ENCODE measurements at regions not wholly inside any gene's neighbourhood (a gene's known extent, or its start where the extent isn't known, plus 50 kb on each side); places are given as distances from the start of the nearest gene placed in this dataset.

DNA sequence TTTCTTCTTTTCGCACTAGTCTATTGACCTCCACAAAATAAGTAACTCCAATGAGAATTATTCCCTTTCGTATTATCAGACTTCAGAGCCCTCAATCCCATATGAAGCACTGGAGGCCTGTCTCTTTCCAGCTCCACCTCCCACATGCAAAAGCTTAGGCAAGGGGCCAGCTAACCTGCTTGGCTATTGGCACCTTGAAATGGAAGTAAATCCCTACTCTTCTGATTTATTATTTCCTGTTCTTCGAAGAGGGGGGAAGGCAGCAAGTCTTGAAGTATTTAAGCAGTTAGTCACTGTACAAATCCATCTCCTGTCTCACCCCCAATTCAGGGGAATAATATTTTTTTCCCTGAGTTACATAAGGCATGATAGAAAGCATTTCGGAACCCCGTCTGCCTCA lies 577.8 kb downstream of the MAFB start:
- Histone ChIP-seq H3K4ac (replicated peaks; ENCODE audit: insufficient read length, low read depth, low read length) (no peak overlapping the region), H3K27ac (ENCODE audit: low read depth, low read length) (no peak overlapping the region), H3K79me1 (ENCODE audit: low read depth, low read length) (no peaks in the 10 kb centered on the region; the same call in 1 of the 2 replicates), H4K5ac (ENCODE audit: insufficient read length, low read depth, low read length) (no peak overlapping the region), H3K4me3 (ENCODE audit: extremely low read depth in 1 of 4, insufficient read depth in 2 of 4, low read depth in 3 of 4, low read length in 4 of 4) (no peak overlapping the region), H2BK20ac (ENCODE audit: low read length) (no peak overlapping the region), H2BK15ac (ENCODE audit: low read length) (no peak overlapping the region), H4K91ac (replicated peaks; ENCODE audit: insufficient read length, low read length) (no peak overlapping the region), H3K23ac (ENCODE audit: insufficient read length) (no peak overlapping the region), H3K14ac (ENCODE audit: insufficient read length) (no peak overlapping the region), H4K20me1 (replicated peaks in 1 of 2; ENCODE audit: control insufficient read depth in 1 of 2, insufficient read depth in 2 of 2, low read length in 2 of 2) (no peaks in the 10 kb centered on the region), H3K18ac (ENCODE audit: extremely low read depth, low read length) (no peak overlapping the region), H2AK5ac (ENCODE audit: low read depth, low read length) (no peak overlapping the region), H3K36me3 (ENCODE audit: control insufficient read depth in 2 of 4, insufficient read depth in 4 of 4, low read length in 3 of 4) (no peaks in the 10 kb centered on the region), H2BK120ac (replicated peaks; ENCODE audit: low read depth, low read length) (no peak overlapping the region), H4K8ac (ENCODE audit: extremely low read depth, insufficient read depth, low read length) (no peak overlapping the region), H3K27me3 (replicated peaks in 1 of 4; ENCODE audit: control insufficient read depth in 3 of 4, extremely low read depth in 1 of 4, insufficient read depth in 3 of 4, low read length in 3 of 4) (no peaks in the 10 kb centered on the region), H3K4me1 (replicated peaks in 1 of 4; ENCODE audit: control insufficient read depth in 3 of 4, insufficient read depth in 4 of 4, low read length in 3 of 4) (no peaks in the 10 kb centered on the region), H2BK12ac (ENCODE audit: low read depth, low read length) (no peak overlapping the region), H3K79me2 (ENCODE audit: control insufficient read depth in 1 of 2, insufficient read depth in 2 of 2, low read length in 2 of 2) (no peaks in the 10 kb centered on the region), H3K56ac (replicated peaks; ENCODE audit: insufficient read length, low read depth, low read length) (no peak overlapping the region), H3K4me2 (ENCODE audit: insufficient read depth in 1 of 2, low read depth in 2 of 2, low read length in 2 of 2) (no peak overlapping the region), H3K23me2 (ENCODE audit: low read depth, low read length) (0 out of 2 replicates have a peak, but pooled peaks cover 2% of the 10 kb centered on the region), H2BK5ac (ENCODE audit: low read depth, low read length) (no peak overlapping the region), H2AFZ (ENCODE audit: low read length) (no peak overlapping the region), H3K9me3 (ENCODE audit: insufficient read depth in 2 of 2, low read depth in 1 of 2, low read length in 1 of 2) (no peaks in the 10 kb centered on the region), H3K9ac (replicated peaks in 1 of 4; ENCODE audit: extremely low read depth in 1 of 4, low read depth in 3 of 4, low read length in 3 of 4) (no peak overlapping the region)
- WGBS, 2 experiments (ENCODE audit: extremely low coverage in 1 of 2, insufficient coverage in 1 of 2, insufficient read length in 1 of 2, insufficient replicate concordance in 2 of 2, low coverage in 1 of 2, low lambda C conversion rate in 2 of 2, missing lambda C conversion rate in 1 of 2): 97% methylated on average over 5 of the region's 5 CpGs; no CpG with 5 or more reads in 1 of the 2 experiments
- no peak for FAIRE-seq
- DNase-seq (ENCODE audit: low read depth in 1 of 2, low spot score in 2 of 2): no peak
- POLR2A ChIA-PET (ENCODE audit: partially characterized antibody): no interaction called here
- CTCF ChIA-PET (ENCODE audit: partially characterized antibody): interaction anchor here (0.6 to 1.8 kb wide), 3 partner anchors 12 to 77 kb away, joined by 3 to 4 read pairs (median 3); no protein-coding TSS in a partner anchor
- no peak for TF ChIP-seq PHF8 (conservative IDR thresholded peaks at IDR 0.05; ENCODE audit: low read depth, low read length)
- TF ChIP-seq SAP30 (IDR thresholded peaks at IDR 0.05; ENCODE audit: insufficient read depth, insufficient replicate concordance, low read length): no peak
- no peak for TF ChIP-seq SUZ12 (IDR thresholded peaks at IDR 0.05; ENCODE audit: low read length)
- no peak for TF ChIP-seq JUND (IDR thresholded peaks at IDR 0.05; ENCODE audit: low read length)
- no peak for TF ChIP-seq KDM5A (IDR thresholded peaks at IDR 0.05; ENCODE audit: low read length)
- TF ChIP-seq EP300 (IDR thresholded peaks at IDR 0.05; ENCODE audit: borderline replicate concordance in 1 of 2, low read depth in 2 of 2, low read length in 2 of 2): no peak
- TF ChIP-seq CHD2 (IDR thresholded peaks at IDR 0.05; ENCODE audit: low read length): no peak
- no peak for TF ChIP-seq JUN (IDR thresholded peaks at IDR 0.05; ENCODE audit: low read depth, low read length)
